ENCODE measurements at regions not wholly inside any gene's neighbourhood (a gene's known extent, or its start where the extent isn't known, plus 50 kb on each side); places are given as distances from the start of the nearest gene placed in this dataset.

DNA sequence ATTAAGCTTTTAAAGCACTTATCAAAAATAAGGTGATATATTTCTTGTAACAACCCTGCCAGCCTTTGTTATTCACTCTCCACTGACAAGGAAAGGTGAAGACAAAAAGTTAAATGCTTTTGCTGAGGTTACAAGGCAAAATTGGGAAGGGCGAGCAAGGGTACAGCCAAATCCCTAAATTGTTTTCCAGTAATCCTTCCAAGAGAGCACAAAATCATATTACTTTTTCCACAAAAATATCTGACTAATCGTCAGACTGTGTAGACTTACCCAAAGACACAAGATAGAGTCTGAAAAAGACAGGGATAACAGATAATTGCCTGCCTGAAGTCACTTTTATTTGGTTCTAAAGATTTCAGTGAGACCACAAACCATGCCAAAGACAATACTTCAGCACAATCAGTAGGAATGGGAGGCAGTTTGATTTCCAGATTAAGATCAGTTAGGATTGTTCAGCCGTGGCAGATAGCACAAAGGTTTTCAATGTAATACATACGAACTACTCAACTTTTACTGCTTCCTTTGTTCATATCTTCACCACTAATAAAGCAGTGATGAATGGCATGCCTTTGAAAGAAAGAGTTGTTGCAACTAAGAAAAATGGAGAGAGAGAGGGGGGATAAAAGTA, 383.8 kb upstream of the TUSC1 start:
- DNase-seq (ENCODE audit: extremely low read depth, low read depth) = no peak
- H3K4me3 ChIP-seq (replicated peaks; ENCODE audit: low read depth, low read length) = no peak overlapping the region
- TF ChIP-seq, protein P1, sequence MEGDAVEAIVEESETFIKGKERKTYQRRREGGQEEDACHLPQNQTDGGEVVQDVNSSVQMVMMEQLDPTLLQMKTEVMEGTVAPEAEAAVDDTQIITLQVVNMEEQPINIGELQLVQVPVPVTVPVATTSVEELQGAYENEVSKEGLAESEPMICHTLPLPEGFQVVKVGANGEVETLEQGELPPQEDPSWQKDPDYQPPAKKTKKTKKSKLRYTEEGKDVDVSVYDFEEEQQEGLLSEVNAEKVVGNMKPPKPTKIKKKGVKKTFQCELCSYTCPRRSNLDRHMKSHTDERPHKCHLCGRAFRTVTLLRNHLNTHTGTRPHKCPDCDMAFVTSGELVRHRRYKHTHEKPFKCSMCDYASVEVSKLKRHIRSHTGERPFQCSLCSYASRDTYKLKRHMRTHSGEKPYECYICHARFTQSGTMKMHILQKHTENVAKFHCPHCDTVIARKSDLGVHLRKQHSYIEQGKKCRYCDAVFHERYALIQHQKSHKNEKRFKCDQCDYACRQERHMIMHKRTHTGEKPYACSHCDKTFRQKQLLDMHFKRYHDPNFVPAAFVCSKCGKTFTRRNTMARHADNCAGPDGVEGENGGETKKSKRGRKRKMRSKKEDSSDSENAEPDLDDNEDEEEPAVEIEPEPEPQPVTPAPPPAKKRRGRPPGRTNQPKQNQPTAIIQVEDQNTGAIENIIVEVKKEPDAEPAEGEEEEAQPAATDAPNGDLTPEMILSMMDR (IDR thresholded peaks at IDR 0.05; ENCODE audit: low read depth, low read length, missing control alignments) = no peak

GRCh38 chr9:26058111-26058895, 380.1 kb upstream of the TUSC1 start:
- H3K4me3 ChIP-seq (replicated peaks; ENCODE audit: low read depth, low read length) = no peak overlapping the region
- TF ChIP-seq, protein P1 (IDR thresholded peaks at IDR 0.05; ENCODE audit: low read depth, low read length, missing control alignments) = no peak
- DNase-seq (ENCODE audit: extremely low read depth, low read depth) = no peak

DNA sequence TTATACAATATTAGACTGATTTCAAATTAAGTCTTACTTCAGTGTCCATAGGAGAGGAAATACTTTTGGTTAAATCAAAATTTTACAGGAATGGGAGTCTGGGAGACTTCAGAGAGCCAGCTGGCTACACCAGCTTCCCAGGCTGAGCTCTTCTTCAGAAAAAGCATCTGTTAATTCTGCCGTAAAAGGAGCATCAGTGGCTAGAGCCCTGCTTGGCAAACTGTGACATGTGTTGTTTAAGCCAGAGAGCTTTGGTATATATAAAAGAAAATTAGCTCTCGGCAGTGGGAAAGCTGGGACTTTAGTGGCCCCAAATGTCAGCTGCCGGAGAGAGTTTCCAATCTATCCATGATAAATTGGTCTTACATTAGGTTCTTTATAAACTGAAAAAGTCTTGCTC, 378.8 kb upstream of the TUSC1 start:
- no peak for DNase-seq (ENCODE audit: extremely low read depth, low read depth)
- no peak overlapping the region for H3K4me3 ChIP-seq (replicated peaks; ENCODE audit: low read depth, low read length)
- TF ChIP-seq, protein P1 (IDR thresholded peaks at IDR 0.05; ENCODE audit: low read depth, low read length, missing control alignments) = no peak

DNA sequence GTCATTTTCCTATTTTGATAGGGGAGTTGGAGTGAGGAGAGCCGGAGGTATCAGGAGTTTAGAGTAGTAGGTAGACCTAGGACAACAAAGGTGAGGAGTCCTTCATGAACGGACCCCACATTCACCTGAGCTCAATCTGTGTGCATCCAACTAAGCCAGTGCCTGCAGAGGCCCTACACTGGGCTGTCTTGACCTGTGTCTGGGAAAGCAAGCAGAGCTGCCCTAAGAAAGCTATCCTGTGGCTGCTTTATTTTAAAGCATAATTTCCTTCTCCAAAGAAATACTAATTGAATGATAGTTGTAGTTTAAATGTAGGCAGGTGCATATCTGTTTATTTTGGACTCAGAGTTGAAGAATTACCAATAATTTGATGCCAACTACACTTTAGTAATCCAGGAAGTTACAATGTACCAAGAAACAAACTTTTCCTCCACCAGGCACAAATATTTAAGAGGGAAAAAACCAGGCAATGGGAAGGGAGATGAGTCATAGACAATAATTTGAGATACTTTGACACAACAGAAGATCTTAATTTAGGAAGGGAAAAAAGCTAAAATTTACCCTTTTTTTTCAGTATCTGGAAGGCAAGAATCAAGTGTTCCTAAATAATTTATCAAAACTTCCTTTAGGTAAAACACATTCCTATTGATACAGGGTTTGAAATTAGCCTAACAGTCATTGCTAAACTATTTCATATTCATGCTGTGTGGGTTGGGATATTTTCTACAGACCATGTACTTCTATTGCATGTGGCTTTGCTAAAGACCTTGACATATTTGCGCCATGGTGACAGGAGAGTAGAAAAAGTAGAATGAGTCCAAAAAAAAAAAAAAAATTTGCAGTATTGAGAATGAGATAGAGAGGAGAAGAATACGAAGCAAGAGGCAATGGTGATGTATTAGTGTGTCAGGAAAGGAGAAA, 376.6 kb upstream of the TUSC1 start:
- TF ChIP-seq, protein P1 (IDR thresholded peaks at IDR 0.05; ENCODE audit: low read depth, low read length, missing control alignments) = no peak
- DNase-seq (ENCODE audit: extremely low read depth, low read depth) = no peak

DNA sequence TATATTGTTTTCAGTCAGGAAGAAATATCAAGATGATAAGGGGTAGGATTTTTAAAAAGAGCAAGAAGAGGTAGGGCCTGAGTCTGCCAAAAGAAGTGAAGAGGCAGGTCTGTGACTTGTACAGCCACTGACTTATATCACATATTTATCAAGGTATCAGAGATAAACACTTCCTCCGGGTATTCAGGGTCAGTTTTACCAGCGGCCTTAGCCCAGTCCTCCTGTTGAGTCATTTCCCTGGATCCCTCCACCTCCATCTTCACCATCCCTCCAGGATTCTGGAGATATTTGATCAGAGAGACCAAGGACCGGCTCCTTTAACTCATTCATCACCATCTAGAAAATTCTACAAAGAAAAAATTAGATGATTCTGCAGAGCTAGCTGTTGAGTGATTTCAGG, 375.7 kb upstream of the TUSC1 start:
- H3K4me3 ChIP-seq (replicated peaks; ENCODE audit: low read depth, low read length) = no peak overlapping the region
- TF ChIP-seq, protein P1 (IDR thresholded peaks at IDR 0.05; ENCODE audit: low read depth, low read length, missing control alignments) = no peak
- DNase-seq (ENCODE audit: extremely low read depth, low read depth) = no peak

More for the DNA sequence above, 376.6 kb upstream of the TUSC1 start:
- H3K4me3 ChIP-seq (replicated peaks; ENCODE audit: low read depth, low read length) = no peak overlapping the region

GRCh38 chr9:26043431-26043830, 365.2 kb upstream of the TUSC1 start:
- TF ChIP-seq, protein P1 (IDR thresholded peaks at IDR 0.05; ENCODE audit: low read depth, low read length, missing control alignments) = no peak

More at GRCh38 chr9:26043431-26043830, 365.2 kb upstream of the TUSC1 start:
- no peak for DNase-seq (ENCODE audit: extremely low read depth, low read depth)
- H3K4me3 ChIP-seq (replicated peaks; ENCODE audit: low read depth, low read length) = no peak overlapping the region

Data from HFF-Myc (cell line).